K562 (cell line): ENCODE measurements at regions not wholly inside any gene's neighbourhood (a gene's known extent, or its start where the extent isn't known, plus 50 kb on each side); places are given as distances from the start of the nearest gene placed in this dataset.

Source experiments
- EZH2 ChIP-seq: IDR thresholded peaks from 2 replicates; pipeline ENCODE4 v1.6.1; 2012; ENCODE audit warnings: low read depth, mild to moderate bottlenecking, inconsistent platforms, low read length, borderline replicate concordance
- FOXM1 ChIP-seq, 2 experiments: fragments of 450-650 bp in 1 of 2; sonication (generic) in 1 of 2; formaldehyde crosslinking in 1 of 2; IDR thresholded peaks; 2 replicates each; pipeline versions ENCODE4 v1.6.1 to v1.9.0; 2017 to 2022; ENCODE audit warnings: low read depth in 2 of 2, mild to moderate bottlenecking in 2 of 2, missing genetic modification reagents in 1 of 2, moderate library complexity in 1 of 2
- GABPA ChIP-seq: fragments of 200-800 bp; sonication (Bioruptor generic); conservative IDR thresholded peaks from 2 replicates; pipeline ENCODE4 v1.6.1; 2016; ENCODE audit warnings: low read depth, missing genetic modification characterization, missing compliant biosample characterization
- HCFC1 ChIP-seq: IDR thresholded peaks from 2 replicates; pipeline ENCODE4 v1.6.1; 2012; ENCODE audit warnings: low read depth, low read length, improper control_type of control experiment
- MTA2 ChIP-seq: fragments of 450-650 bp; IDR thresholded peaks from 2 replicates; pipeline ENCODE4 v1.6.1; 2016; ENCODE audit warnings: low read depth
- TGIF2 ChIP-seq: sonication (generic); formaldehyde crosslinking; IDR thresholded peaks from 2 replicates; pipeline ENCODE4 v1.8.1; 2022; ENCODE audit warnings: mild to moderate bottlenecking, missing genetic modification reagents, moderate library complexity
- ZC3H4 ChIP-seq: sonication (generic); formaldehyde crosslinking; IDR thresholded peaks from 2 replicates; pipeline ENCODE4 v1.9.0; 2021; ENCODE audit warnings: missing genetic modification reagents, borderline replicate concordance
- ZNF175 ChIP-seq: fragments of 200-800 bp; sonication (Bioruptor generic); IDR thresholded peaks from 2 replicates; pipeline ENCODE4 v1.6.1; 2016; ENCODE audit warnings: low read depth, mild to moderate bottlenecking, missing genetic modification characterization, missing compliant biosample characterization

DNA sequence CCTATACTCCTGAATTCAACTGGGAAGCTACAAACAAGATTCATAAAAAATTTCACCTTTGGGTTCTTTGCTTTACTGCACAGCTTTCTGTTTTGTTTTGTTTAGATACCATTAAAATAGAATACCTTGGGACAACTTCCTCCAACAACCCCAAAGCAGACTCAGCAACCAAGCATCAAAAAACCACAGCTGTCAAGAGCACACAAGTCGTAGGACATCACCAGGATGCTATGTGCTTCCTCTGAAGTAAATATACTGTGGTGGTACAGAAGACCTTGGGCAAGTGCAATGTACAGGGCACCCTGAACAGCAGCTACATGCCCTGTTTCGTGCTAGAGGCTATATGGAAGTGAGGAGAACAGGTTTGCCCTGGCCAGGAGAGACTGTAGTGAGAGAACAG is 359.3 kb downstream of the BCL11B start:
- TF ChIP-seq EZH2 = no peak
- TF ChIP-seq FOXM1 (IDR thresholded peaks at IDR 0.05; ENCODE audit: low read depth) = no peak
- no peak for TF ChIP-seq FOXM1 (CRISPR knock-in tag; IDR thresholded peaks at IDR 0.05; ENCODE audit: low read depth)
- TF ChIP-seq HCFC1 = no peak
- TF ChIP-seq MTA2 = no peak
- TF ChIP-seq ZC3H4 (CRISPR knock-in tag) = no peak
- TF ChIP-seq TGIF2 (CRISPR knock-in tag) = no peak
- no peak for TF ChIP-seq ZNF175
- TF ChIP-seq GABPA (tag) = no peak
